GM13976 (cell line): ENCODE measurements at regions not wholly inside any gene's neighbourhood (a gene's known extent, or its start where the extent isn't known, plus 50 kb on each side); places are given as distances from the start of the nearest gene placed in this dataset.

ENCODE experiments used
- DNase-seq: peaks from one replicate; pipeline ENCODE4 v3.0.0; 2012; ENCODE audit warnings: low spot score
- CTCF ChIP-seq: IDR thresholded peaks from 2 replicates; pipeline ENCODE4 v1.5.1; 2012; ENCODE audit warnings: borderline replicate concordance, mild to moderate bottlenecking; ENCODE audit not compliant: insufficient read depth; ENCODE audit errors: extremely low read depth, missing control alignments, control extremely low read depth
- in situ Hi-C: fragments of 300-500 bp; cut with MboI; formaldehyde crosslinking; loops from one replicate; pipeline ENCODE4 v1.12.0; 2022; ENCODE audit warnings: low sequenced_read_pairs, mixed read lengths, inconsistent platforms; ENCODE audit not compliant: unreplicated experiment

DNA sequence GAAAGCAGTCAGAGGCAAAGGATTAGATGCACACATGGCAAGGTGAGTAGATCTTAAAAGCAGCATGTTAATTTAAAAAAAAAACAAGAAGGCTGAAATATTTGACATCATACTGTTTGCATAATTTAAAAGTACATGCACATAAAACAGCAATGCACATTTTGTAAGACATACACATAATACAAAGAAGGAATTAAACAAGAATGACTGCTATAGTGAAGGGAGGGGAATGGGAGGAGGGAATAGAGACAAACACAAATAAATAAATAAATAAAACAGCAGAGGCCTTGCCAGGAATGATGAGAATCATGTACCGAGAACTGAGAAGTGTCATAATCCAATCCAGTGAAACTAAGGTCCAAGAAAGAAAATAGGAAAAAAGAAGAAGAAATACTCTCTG lies 486.2 kb upstream of the API5 start:
- in situ Hi-C loops = no loop called here
- no peak for DNase-seq
- no peak for TF ChIP-seq CTCF

DNA sequence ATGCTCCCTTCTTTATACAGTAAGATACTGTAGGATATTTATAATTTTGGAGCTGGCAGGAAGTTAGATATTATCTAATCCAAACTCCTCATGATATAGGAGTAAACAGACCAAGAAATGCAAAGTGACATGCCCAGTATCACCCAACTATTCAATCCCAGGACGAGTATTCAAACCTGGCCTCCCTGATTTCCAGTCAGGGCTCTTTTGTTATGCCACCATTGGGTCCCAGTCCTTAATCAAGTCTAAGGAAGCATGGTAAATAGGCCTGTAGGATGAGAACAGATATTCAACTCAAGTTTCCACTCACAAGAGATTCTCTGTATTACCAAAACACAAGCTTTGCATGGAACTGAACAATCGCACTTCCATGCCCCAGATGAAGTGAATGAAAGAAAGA lies 484.0 kb upstream of the API5 start:
- in situ Hi-C loops = no loop called here
- no peak for TF ChIP-seq CTCF
- no peak for DNase-seq

DNA sequence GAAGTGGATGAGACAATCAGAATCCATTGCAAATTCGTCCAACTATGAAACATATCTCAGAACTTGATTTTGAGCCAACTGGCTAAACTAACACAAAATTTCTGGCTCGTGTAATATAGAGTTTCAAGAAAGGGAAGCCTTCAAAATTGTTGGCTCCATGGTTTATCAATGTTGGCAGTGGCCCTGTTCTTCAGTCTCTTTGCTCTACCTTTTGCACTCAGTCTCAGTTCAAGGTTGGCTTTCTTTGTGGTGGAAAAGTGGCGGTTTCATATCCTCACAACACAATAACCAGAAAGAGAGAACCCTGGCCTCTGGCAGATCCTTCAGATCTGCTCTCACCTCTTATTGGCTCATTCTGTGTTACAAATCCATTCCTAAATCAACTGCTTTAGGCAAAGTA lies 473.8 kb upstream of the API5 start:
- no peak for DNase-seq
- no peak for TF ChIP-seq CTCF
- in situ Hi-C loops = no loop called here

- DNase-seq = no peak
- no peak for TF ChIP-seq CTCF
- in situ Hi-C loops = no loop called here
These were observed 471.5 kb upstream of the API5 start for GRCh38 chr11:42840176-42840829.

GRCh38 chr11:42840860-42841259 lies 470.9 kb upstream of the API5 start:
- no peak for TF ChIP-seq CTCF
- in situ Hi-C loops = no loop called here
- DNase-seq = no peak

- TF ChIP-seq CTCF = no peak
- DNase-seq = no peak
- in situ Hi-C loops = no loop called here
These were observed 470.2 kb upstream of the API5 start for GRCh38 chr11:42841556-42841955.

DNA sequence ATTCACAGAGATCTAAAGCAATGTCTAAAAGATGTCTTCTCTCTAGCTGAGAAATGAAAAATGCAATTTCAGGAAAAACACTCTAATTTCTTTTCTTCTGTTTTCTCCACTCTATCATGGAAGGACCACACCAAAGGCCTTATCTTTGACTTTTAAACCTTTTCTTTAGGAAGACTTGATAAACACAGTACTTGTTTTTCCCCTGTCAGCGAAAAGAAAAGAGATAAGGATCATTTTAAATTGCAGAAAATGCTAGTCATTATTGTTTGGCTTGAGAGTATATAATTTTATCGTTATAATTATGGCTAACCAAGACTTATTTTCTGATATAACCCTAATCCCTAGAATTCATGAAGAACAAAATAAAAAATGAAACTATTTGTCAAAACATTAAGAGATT lies 462.4 kb upstream of the API5 start:
- TF ChIP-seq CTCF = no peak
- no peak for DNase-seq
- in situ Hi-C loops = no loop called here
